ENCODE measurements at regions not wholly inside any gene's neighbourhood (a gene's known extent, or its start where the extent isn't known, plus 50 kb on each side); places are given as distances from the start of the nearest gene placed in this dataset.

DNA sequence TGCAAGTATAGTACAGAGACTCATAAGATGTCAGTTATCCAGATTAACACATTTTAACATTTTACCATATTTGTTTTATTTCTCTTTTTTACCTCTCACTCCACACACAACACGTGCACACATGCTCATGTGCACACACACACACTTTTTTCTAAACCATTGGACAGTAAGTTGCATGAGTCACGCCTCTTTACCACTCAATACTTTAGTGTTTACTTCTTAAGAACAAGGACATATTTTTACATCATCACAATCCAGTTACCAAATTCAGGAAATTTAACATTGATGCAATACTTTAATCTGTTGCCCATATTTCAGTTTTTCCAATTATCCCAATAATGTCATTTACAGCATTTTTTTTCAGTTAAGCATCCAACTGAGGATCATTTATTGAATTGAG, 109.0 kb downstream of the RIN2 start:
- no peaks in the 10 kb centered on the region for H3K36me3 ChIP-seq
- H3K27ac ChIP-seq, result no peak overlapping the region
- no peak overlapping the region for H3K4me3 ChIP-seq
- TF ChIP-seq POLR2A (IDR thresholded peaks at IDR 0.05) (no peak), POLR2AphosphoS5 (IDR thresholded peaks at IDR 0.05) (no peak), EP300 (IDR thresholded peaks at IDR 0.05) (no peak)
- TF ChIP-seq, protein P1, sequence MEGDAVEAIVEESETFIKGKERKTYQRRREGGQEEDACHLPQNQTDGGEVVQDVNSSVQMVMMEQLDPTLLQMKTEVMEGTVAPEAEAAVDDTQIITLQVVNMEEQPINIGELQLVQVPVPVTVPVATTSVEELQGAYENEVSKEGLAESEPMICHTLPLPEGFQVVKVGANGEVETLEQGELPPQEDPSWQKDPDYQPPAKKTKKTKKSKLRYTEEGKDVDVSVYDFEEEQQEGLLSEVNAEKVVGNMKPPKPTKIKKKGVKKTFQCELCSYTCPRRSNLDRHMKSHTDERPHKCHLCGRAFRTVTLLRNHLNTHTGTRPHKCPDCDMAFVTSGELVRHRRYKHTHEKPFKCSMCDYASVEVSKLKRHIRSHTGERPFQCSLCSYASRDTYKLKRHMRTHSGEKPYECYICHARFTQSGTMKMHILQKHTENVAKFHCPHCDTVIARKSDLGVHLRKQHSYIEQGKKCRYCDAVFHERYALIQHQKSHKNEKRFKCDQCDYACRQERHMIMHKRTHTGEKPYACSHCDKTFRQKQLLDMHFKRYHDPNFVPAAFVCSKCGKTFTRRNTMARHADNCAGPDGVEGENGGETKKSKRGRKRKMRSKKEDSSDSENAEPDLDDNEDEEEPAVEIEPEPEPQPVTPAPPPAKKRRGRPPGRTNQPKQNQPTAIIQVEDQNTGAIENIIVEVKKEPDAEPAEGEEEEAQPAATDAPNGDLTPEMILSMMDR (IDR thresholded peaks at IDR 0.05), result no peak
- 90% methylated on average over 2 of the region's 2 CpGs for WGBS
- no peaks in the 10 kb centered on the region for H3K9me3 ChIP-seq
- DNase-seq (ENCODE audit: low spot score in 2 of 2), result no peak
- H3K27me3 ChIP-seq, result no peaks in the 10 kb centered on the region
- no peaks in the 10 kb centered on the region for H3K4me1 ChIP-seq

DNA sequence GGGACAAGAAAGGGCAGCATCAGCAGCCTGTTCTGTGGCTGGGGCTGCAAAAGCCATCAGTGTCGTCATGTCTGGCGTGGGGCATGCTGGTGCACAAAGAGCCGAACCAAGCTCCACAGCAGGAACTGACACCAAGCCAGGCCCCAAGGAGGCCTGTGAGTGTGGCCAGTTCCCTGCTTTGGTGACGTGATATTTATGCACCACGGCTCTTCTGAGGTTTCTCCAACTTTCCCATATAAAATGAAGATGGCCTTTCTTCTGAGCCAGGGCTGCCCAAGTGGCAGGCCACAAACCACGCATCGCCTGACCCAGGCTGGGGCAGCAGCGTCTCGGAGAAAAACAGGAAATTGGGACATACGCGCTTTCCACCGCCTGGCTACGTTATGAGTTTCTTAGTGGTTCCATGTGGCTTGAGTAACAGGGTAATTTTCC, 109.9 kb downstream of the RIN2 start:
- Histone ChIP-seq H3K27me3 (no peaks in the 10 kb centered on the region), H3K9me3 (no peaks in the 10 kb centered on the region), H3K4me1 (no peaks in the 10 kb centered on the region), H3K27ac (no peak overlapping the region), H3K4me3 (no peak overlapping the region), H3K36me3 (no peaks in the 10 kb centered on the region)
- no peak for DNase-seq (ENCODE audit: low spot score in 2 of 2)
- TF ChIP-seq, protein P1 (IDR thresholded peaks at IDR 0.05), result no peak
- TF ChIP-seq POLR2AphosphoS5 (IDR thresholded peaks at IDR 0.05) (no peak), POLR2A (IDR thresholded peaks at IDR 0.05) (no peak), EP300 (IDR thresholded peaks at IDR 0.05) (no peak)
- 85% methylated on average over 13 of the region's 13 CpGs for WGBS

DNA sequence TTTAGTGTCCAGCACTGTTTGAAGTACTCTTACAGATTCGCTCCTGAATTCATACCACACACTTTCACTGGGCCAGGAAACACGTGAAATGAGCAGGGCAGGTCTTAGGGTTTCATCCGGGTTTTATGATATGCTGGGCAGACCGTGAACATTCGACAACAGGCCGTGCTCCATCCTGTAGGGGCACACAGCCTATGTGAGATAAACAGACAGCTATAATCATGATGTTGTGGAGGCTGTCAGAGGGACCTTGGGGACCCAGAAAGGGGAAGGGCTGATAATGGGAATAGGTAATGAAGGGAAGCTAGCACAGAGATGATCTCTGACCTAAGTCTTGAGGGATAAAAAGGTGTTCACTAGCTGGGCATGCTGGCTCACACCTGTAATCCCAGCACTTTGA, 110.4 kb downstream of the RIN2 start:
- Histone ChIP-seq H3K4me1 (no peaks in the 10 kb centered on the region), H3K4me3 (no peak overlapping the region), H3K27ac (no peak overlapping the region), H3K27me3 (no peaks in the 10 kb centered on the region), H3K9me3 (no peaks in the 10 kb centered on the region), H3K36me3 (no peaks in the 10 kb centered on the region)
- DNase-seq (ENCODE audit: low spot score in 2 of 2), result no peak
- WGBS, result 89% methylated on average over 6 of the region's 6 CpGs
- TF ChIP-seq EP300 (IDR thresholded peaks at IDR 0.05) (no peak), POLR2A (IDR thresholded peaks at IDR 0.05) (no peak), POLR2AphosphoS5 (IDR thresholded peaks at IDR 0.05) (no peak)
- TF ChIP-seq, protein P1 (IDR thresholded peaks at IDR 0.05), result no peak

DNA sequence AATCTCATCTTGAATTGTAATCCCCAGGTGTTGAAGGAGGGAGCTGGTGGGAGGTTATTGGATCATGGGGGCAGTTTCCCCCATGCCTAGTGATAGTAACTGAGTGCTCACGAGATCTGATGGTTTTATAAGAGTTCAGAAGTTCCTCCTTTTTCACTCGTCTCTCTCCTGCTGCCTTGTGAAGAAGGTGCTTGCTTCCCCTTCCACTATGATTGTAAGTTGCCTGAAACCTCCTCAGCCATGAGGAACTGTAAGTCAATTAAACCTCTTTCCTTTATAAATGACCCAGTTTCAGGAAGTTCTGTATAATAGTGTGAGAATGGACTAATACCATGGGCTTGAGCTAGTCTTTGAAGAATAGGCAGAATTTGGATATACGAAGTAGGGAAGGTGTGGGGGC, 113.9 kb downstream of the RIN2 start:
- H3K27me3 ChIP-seq, result no peaks in the 10 kb centered on the region
- no peak overlapping the region for H3K4me3 ChIP-seq
- H3K36me3 ChIP-seq, result no peaks in the 10 kb centered on the region
- peaks cover 14% of the 10 kb centered on the region for H3K4me1 ChIP-seq
- TF ChIP-seq POLR2A (IDR thresholded peaks at IDR 0.05) (no peak), POLR2AphosphoS5 (IDR thresholded peaks at IDR 0.05) (no peak)
- TF ChIP-seq, protein P1 (IDR thresholded peaks at IDR 0.05), result no peak
- H3K27ac ChIP-seq, result no peak overlapping the region
- H3K9me3 ChIP-seq, result no peaks in the 10 kb centered on the region
- WGBS, result 88% methylated on average over 3 of the region's 3 CpGs
- DNase-seq (ENCODE audit: low spot score in 2 of 2), result no peak

- H3K27me3 ChIP-seq, result no peaks in the 10 kb centered on the region
- no peak overlapping the region for H3K4me3 ChIP-seq
- TF ChIP-seq EP300 (IDR thresholded peaks at IDR 0.05) (no peak), POLR2A (IDR thresholded peaks at IDR 0.05) (no peak), POLR2AphosphoS5 (IDR thresholded peaks at IDR 0.05) (no peak)
- TF ChIP-seq, protein P1 (IDR thresholded peaks at IDR 0.05), result no peak
- DNase-seq (ENCODE audit: low spot score in 2 of 2), result no peak
- no peaks in the 10 kb centered on the region for H3K9me3 ChIP-seq
- no peaks in the 10 kb centered on the region for H3K36me3 ChIP-seq
- peaks cover 14% of the 10 kb centered on the region for H3K4me1 ChIP-seq
- H3K27ac ChIP-seq, result no peak overlapping the region
- 89% methylated on average over 2 of the region's 2 CpGs for WGBS
Observed at GRCh38 chr20:19874040-19874727, 116.1 kb downstream of the RIN2 start.
